UCSD-AML1 (cell line): ENCODE measurements at regions not wholly inside any gene's neighbourhood (a gene's known extent, or its start where the extent isn't known, plus 50 kb on each side); places are given as distances from the start of the nearest gene placed in this dataset.
"Not testable (repeated sequence)": the region's sequence is repeated elsewhere in the genome, so short reads cannot be mapped to it uniquely, and the experiment has no call there.

Experiments
- DNase-seq: peaks from one replicate; lab custom pipeline; 2025; ENCODE audit not compliant: unreplicated experiment; lab: John Stamatoyannopoulos, UW

DNA sequence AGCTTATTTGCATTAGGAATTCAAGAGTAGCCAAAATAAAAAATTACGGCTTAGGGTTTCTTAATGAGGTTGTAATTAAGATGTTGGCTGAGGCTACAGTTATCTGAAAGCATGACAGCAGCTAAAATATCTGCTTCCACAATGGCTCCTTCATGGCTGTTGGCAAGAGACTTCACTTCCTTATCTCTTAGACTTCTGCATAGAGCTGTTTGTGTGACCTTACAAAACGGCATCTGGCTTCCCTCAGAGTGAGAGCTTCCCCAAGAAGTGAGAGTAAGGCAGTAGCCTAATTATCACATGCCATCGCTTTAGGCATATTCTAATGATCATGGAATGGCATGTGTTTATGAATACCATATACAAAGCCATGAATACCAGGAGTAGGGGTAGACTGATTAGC, 57.6 kb downstream of the CCDC59 start:
- no peak for DNase-seq

DNA sequence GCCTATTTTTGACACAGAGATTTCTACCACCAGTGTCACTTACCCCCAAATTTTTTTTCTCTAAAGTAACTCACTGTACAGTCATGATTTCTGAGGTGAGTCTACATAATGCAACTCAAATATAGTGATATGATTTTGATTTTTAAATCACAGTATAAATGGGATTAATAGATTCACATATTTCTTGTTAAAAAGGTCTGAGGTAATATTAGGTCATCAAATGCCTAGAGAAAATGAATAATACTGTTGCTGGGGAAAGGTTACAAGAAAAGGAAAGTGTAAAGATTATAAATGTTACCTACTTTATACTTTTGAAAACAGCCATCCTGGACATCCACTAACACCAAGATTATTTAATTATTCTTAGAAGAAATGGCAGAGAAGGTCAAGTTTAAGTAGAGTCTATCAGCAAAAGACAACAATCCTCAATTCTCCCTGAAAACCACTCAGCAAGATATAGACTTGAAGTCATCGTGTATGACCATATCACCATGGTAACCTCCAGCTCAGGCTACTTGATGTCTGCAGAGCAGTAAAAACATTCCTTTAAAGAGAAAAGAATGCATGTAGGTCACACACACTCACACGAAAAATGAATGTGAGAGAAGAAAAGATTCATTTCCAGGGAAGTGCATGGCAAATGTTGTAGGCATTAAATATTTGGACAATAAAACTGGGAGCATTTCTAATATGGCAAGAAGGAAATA, 58.7 kb downstream of the CCDC59 start:
- no peak for DNase-seq

DNA sequence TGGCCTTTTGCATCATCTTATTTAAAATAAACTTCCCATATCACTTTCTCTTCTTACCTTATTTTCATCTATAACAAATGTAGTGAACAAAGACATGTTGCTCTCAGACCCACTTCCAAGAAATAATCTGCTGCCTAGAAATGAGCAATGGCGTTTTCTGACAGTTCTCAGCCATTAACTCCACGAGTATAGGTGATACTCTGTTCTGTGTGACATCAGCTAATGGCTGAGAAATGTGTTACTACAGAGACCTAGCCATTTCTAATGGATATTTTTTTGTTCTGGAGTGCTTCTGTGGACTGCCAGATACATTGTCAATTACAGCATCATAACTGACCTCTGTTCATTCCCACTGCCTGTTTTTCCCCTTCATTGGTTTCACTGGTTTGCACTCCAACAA, 67.8 kb downstream of the CCDC59 start:
- DNase-seq: no peak

DNA sequence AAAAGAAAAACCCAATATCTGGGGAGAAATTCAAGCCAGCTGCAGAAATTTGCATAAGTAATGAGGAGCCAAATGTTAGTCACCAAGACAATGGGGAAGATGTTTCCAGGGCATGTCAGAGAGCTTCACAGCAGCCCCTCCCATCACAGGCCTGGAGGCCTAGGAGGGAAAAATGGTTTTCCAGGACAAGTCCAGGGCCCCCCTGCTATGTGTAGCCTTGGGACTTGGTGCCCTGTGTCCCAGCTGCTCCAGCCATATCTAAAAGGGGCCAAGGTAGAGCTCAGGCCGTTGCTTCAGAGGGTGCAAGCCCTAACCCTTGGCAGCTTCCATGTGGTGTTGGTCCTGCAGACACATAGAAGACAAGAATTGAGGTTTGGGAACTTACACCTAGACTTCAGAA, 76.9 kb downstream of the CCDC59 start:
- DNase-seq: not testable (repeated sequence)

DNA sequence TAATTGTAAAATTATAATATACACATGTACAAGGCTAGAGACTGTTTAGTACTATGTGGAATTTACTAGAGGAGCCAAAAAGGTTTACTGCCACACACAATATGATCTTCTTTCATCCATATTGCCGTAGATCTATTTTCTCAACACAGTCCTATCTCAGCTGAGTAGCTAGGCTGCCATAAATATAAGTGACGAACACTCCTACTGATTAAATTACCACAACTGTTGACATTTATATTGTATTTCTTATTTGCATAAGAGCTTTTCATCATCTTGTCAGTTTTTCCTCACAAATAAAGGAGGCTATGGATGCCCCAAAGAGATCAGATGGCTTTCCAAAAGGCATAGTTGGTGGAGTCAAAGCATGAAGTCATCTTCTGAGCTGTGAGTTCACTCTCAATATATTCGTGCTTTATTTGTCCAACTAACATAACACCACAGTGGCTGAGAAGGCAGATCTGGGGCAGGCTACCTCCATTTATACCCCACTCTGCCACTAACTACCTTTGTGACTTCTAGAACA, 78.6 kb downstream of the CCDC59 start:
- no peak for DNase-seq

- no peak for DNase-seq
Measured at GRCh38 chr12:82277582-82277981, 80.6 kb downstream of the CCDC59 start.

GRCh38 chr12:82242729-82243128, 115.5 kb downstream of the CCDC59 start:
- DNase-seq: no peak

- DNase-seq: no peak
Measured at GRCh38 chr12:82225871-82226270, 132.3 kb downstream of the CCDC59 start.

GRCh38 chr12:82223426-82223825, 134.8 kb downstream of the CCDC59 start:
- DNase-seq: no peak

DNA sequence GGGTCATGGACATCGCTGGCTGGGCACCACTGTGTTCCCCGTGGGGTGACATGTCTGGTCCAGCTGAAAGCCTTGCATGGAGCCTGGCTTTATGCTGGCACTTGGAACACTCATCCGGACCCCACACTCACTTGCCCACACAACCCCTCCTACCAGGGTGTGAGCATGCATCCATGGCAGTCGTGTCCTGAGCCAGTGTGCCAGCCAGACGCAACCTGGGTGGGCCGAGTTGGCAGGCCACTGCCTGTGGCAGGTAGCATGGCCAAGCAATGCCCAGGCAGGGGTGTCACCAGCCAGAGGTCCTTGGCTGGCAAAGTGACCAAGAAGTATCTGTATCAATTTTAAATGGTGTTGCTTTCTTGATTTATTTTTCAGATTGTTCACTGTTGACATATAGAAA, 141.7 kb downstream of the CCDC59 start:
- no peak for DNase-seq

DNA sequence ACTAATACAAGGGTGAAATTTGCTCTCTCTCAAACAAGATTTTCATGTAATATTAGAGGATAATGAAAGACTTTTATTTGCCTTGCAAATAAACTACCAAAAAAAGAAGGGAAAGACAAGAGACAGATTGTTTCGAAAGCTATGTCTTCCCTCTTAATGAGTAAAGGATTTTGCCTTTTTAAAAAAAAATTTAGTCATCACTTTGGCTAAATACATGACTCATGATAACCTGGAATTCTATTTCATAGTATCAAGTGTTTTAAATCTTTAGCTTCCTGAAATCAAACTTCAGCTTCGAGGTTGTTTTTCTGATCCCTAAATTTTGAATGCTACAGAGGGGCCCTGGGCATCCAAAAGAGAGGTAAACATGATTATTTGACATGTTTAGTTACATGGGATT, 144.4 kb downstream of the CCDC59 start:
- no peak for DNase-seq

GRCh38 chr12:82210882-82211281, 147.3 kb downstream of the CCDC59 start:
- no peak for DNase-seq

DNA sequence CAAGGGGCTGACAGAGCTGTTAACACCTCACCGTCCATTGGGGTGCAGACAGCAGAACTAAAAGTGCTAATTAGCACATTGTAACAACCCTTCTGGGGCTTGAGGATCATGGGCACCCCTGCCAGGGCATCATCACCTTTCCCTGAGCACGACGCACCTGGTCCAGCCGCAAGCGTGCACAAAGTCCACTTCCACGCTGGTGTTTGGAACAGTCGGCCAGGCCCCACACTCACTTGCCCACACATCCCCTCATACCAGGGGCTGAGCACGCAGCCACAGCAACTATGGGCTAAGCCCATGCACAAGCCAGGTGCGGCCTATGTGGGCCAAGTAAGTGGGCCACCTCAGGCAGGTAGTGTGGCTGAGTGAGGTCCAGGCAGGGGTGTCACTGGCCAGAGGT, 148.7 kb downstream of the CCDC59 start:
- no peak for DNase-seq

GRCh38 chr12:82207556-82207955, 150.6 kb downstream of the CCDC59 start:
- DNase-seq: no peak

DNA sequence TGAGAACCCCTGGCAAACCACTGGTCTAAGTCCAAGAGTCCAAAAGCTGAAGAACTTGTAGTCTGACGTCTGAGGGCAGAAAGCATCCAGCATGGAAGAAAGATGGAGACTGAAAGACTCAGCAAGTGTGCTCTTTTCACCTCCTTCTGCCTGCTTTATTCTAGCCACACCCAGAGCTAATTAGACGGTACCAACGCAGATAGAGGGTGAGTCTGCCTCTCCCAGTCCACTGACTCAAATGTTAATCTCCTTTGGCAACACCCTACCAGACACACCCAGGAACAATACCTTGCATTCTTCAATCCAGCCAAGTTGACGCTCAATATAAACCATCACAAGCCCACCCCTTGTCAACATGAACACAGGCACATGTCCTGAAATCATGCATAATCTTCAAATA, 155.1 kb downstream of the CCDC59 start:
- no peak for DNase-seq

DNA sequence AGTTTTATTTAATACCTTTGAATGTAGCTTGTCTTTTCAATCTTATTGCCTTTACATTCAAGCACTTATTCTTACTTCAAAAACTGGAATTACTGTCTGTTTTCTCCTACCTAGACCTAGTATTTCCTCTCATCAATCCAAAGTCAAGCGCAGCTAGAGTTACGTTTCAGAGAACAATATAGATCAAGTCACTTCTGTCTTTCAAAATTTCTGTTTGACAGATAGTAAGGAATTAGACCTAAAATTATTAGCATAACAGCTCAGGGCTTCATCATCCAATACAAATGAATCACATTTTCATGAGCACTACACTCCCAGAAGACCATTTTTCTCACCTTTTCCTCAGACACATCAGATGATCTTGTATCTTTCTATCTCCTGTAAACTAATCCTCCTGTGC, 170.6 kb downstream of the CCDC59 start:
- DNase-seq: no peak

DNA sequence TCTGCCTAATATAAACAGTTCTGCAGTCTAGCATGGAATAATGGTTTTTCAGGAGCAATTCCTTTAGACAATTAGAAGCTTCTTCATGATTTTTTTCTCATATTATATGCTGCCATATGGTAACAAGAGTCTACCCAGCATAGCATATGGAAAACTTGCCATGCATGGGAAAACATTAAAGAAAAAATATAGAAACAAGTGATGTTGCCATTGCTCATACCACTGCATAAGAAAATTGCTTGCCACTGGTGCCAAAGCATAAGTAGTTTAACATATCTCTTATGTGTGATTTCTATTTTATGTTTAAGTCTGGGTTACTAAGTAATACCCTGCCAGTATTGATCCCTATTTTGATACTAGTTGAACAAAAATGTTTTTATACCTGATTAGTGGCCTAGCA, 171.2 kb downstream of the CCDC59 start:
- DNase-seq: no peak

DNA sequence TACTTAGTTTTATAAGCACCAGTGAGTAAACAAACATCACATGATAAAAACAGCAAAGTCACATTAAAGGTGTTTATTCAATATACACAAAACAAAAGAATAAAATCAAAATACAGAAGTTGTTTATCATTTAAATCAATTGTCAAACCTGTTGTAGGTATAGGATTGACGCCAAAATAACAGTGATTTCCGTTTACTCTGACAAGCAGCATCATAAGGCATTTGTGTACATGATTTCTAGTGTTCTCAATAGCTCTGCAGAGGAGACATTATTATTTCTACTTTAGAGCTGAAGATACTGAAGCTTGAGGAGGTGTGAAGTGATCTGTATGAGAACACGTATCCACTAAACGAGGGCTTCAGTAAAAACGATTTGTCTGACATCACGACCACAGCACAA, 171.9 kb downstream of the CCDC59 start:
- no peak for DNase-seq

DNA sequence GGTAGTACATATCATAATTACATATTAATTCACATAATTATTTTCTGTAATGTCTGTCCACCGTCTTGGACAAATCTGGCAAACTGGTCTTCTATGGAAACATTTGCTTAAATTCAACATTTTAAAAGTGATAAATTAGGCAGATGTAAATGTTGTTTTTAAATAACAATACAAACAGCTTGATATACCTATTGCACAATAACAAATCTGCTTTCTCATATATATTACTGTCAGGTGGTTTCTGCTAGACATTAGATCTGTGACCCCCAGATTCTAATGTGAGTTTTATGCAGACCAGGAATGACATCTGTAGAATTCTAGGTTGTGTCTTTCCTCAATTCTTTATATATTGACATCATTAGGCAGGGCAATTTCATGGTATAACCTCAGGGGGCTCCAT, 173.3 kb downstream of the CCDC59 start:
- DNase-seq: no peak

DNA sequence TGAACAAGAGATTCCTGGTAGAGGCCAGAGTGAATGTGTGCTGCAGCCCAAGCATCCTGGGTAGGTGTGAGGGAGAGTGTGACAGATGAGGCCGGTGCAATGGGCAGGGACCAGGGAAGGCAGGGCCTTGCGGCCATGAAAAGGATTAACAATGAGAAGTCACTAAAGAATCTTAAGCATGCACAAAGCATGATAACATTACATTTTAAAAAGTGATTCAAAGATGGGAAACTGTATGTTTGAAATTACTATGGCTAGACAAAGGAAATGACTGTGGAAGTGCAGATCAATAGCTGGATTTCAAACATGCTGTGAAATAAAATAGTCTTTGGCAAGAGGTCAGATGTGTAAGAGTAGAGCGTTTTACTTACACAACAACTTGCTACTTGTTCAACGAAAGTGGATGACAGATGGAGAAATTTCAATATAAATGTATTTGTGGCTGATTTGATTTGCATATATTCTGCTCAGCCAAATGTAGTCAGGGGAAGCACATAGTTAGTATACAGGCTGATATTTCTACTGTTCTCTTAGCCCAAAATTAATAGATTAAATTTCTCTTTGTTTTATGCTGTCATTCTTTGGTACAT, 175.5 kb downstream of the CCDC59 start:
- no peak for DNase-seq

GRCh38 chr12:82176761-82177490, 181.3 kb downstream of the CCDC59 start:
- DNase-seq: no peak

GRCh38 chr12:82176026-82176425, 182.2 kb downstream of the CCDC59 start:
- no peak for DNase-seq
